ENCODE measurements at regions not wholly inside any gene's neighbourhood (a gene's known extent, or its start where the extent isn't known, plus 50 kb on each side); places are given as distances from the start of the nearest gene placed in this dataset.

- no peak for DNase-seq (ENCODE audit: low read depth)
Observed at GRCh38 chr4:96786306-96786705, 946.4 kb downstream of the PDHA2 start.

DNA sequence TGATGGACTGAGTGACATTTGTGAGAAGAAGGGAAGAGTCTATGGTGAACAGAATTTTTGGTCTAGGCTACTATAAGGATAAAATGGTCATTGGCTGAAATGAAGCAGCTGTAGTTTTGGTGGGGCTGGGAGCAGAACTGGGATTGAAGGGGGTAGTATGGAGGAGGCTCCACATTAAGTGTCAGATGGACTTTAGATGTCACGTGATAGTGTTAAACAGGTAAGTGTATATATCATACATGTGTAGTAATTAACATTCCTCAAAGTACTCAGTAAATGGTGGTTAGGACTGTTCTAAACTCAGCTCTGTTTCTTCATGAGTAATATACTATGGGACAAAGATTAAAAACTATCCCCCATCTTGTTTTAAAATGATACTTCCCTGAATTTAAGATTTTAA lies 947.9 kb downstream of the PDHA2 start:
- DNase-seq (ENCODE audit: low read depth) = no peak

DNA sequence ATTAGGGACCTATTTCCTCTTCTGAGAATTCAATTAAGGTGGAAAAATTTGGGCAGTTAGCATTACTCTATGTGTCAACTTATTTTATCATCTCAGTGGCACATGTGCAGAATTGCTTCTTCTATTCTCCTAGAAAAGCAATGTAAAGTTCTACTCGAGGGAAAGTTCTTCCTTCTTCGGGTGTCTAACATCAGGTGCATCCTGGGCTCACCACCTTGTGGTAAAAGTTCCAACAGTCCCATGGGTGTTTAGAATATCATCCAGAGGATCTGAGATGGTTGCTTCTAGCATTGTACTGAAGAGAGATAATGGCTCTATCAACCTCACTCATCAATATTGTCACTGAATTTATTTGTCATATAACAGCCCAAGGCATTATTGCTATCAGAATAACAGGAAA lies 969.7 kb downstream of the PDHA2 start:
- DNase-seq (ENCODE audit: low read depth) = no peak

DNA sequence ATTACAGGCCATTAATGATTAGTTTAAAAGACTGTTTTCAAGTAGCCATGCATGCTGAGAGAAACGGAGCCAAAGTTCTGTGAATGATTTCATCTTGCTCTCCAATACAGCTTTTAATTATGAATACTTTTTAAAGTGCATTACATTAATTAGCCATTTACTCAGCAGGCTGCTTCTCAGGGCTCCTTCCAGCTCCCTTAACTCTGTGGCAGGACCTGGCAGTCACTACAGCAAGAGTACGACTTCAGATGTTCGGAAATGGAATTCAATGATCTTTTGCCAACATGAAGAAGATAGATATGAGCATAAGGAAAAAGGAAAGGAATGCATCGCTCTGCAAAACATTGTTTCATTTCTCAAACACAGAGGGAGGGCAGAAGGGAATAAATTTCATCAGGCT lies 987.2 kb downstream of the PDHA2 start:
- DNase-seq (ENCODE audit: low read depth) = no peak

DNA sequence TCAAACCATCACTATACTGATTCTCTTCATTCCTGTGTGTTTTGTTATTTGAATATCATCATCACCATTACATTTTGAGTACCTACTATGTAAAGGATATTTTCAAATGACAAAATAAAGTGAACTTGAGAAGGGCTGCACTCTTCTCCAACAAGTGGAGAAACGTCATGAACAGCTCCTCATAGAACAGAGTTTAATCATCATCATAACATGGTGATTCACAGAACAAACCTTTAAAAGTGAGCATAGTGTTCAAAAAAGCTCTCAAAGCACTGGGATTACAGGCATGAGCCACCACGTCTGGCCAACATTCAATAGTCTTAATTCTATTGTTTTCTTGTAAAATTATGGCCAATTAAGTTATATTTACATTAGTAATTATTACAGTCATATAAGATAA lies 993.9 kb downstream of the PDHA2 start:
- DNase-seq (ENCODE audit: low read depth) = no peak

DNA sequence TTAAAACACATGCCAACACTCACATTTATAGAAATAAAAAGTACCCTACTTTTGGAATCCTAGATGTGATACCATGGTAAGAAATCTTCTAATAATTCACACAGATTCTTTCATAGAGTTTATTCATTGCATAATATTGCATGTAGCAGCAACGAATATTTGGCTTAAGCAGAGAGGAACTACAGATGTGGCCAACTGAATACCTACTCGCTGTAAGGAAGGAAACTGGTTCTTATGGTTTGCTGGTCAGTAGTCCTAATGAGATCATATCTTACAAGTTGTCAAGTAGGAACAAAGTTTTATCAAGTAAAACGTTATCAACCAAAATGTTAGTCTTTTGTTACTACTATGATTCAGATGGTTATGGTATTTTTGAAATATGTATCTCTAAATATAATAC lies 996.1 kb downstream of the PDHA2 start:
- no peak for DNase-seq (ENCODE audit: low read depth)

- DNase-seq (ENCODE audit: low read depth) = no peak
Observed at GRCh38 chr4:96839441-96839840, 999.5 kb downstream of the PDHA2 start.

- no peak for DNase-seq (ENCODE audit: low read depth)
Observed at GRCh38 chr4:96841801-96842200, 1001.9 kb downstream of the PDHA2 start.

GRCh38 chr4:96844858-96845490 lies 1005.1 kb downstream of the PDHA2 start:
- no peak for DNase-seq (ENCODE audit: low read depth)

GRCh38 chr4:96845819-96846218 lies 1005.9 kb downstream of the PDHA2 start:
- no peak for DNase-seq (ENCODE audit: low read depth)

GRCh38 chr4:96874657-96875056 lies 1034.8 kb downstream of the PDHA2 start:
- DNase-seq (ENCODE audit: low read depth) = no peak

- no peak for DNase-seq (ENCODE audit: low read depth)
Observed at GRCh38 chr4:96879527-96879926, 1039.6 kb downstream of the PDHA2 start.

- DNase-seq (ENCODE audit: low read depth) = no peak
Observed at GRCh38 chr4:96887857-96888256, 1048.0 kb downstream of the PDHA2 start.

DNA sequence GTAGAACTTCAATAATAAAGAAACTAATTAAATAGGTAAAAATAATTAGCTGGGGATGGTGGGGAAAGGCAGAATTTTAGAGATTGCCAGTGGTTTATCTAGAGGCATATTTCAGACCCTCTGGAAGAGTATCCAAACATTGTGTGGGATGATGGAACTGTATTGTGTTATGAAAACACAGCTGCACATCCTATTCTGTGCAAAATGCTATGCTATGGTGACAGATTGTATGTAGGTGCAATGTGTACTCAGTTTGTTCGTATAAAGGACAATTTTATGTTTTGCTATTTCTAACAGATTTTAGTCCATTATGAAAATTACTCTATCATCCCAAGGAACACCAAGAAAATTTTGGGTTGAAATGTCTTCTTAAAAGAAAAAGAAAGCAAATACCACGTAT lies 1054.7 kb downstream of the PDHA2 start:
- no peak for DNase-seq (ENCODE audit: low read depth)

GRCh38 chr4:96895826-96896225 lies 1055.9 kb downstream of the PDHA2 start:
- DNase-seq (ENCODE audit: low read depth) = no peak

DNA sequence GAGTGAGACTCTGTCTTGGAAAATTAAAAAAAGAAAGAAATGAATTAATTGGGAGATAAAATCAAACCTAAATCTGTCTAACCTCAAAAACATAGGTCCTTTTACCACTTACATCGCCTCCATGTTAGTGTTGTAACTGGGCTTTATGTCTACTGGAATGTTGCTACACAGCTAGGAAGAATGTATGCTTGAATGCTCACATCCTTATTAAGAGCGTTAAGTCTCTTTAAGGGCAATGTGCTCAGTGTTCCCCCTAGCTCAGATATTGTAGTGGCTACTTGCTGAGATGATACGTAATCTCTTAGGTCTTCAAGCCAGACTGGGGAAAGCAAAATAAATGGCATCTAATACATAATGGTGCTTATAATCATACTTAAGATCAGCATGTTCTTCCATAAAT lies 1072.8 kb downstream of the PDHA2 start:
- DNase-seq (ENCODE audit: low read depth) = no peak

- no peak for DNase-seq (ENCODE audit: low read depth)
Observed at GRCh38 chr4:96913441-96914080, 1073.7 kb downstream of the PDHA2 start.

DNA sequence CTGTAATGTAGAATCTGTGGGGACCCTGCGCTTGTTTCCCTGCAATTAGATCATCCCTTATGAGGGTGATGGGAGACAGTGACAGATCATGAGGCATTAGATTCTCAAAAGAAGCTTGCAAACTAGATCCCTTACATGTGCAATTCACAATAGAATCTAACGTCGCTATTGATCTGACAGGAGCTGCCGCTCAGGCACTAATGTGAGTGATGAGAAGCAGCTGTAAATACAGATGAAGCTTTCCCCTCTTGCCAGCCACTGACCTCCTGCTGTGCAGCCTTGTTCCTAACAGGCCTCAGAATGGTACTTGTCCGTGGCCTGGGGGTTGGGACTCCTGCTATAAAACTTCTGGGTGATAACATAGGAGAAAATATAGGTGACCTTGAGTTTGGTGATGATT lies 1076.8 kb downstream of the PDHA2 start:
- no peak for DNase-seq (ENCODE audit: low read depth)

GRCh38 chr4:96936886-96937285 lies 1097.0 kb downstream of the PDHA2 start:
- no peak for DNase-seq (ENCODE audit: low read depth)

GRCh38 chr4:96946552-96946951 lies 1106.7 kb downstream of the PDHA2 start:
- no peak for DNase-seq (ENCODE audit: low read depth)

GRCh38 chr4:96952610-96953009 lies 1112.7 kb downstream of the PDHA2 start:
- DNase-seq (ENCODE audit: low read depth) = no peak

- DNase-seq (ENCODE audit: low read depth) = no peak
Observed at GRCh38 chr4:96955226-96955625, 1115.3 kb downstream of the PDHA2 start.

DNA sequence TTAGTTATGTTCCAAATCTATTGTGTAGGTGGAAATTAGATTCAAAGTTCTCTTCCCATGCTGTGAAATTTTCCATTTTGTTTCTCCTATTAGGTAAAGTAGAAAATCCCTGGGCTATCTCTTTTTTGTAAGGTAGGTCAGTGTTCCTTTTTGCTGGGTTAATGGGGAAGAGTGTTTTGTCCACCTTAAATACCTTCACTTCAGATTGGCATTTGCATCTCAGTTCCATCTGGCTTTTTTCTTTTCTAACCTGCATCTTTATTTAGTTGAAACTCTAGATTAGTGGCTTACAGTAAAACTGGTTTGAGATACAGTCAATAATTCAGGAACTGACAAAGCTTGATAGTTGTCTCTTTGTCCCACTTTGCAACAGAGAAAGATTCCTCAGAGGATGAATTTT lies 1115.8 kb downstream of the PDHA2 start:
- DNase-seq (ENCODE audit: low read depth) = no peak

GRCh38 chr4:96969455-96969854 lies 1129.6 kb downstream of the PDHA2 start:
- DNase-seq (ENCODE audit: low read depth) = no peak
